GM19238 (cell line): ENCODE measurements at regions not wholly inside any gene's neighbourhood (a gene's known extent, or its start where the extent isn't known, plus 50 kb on each side); places are given as distances from the start of the nearest gene placed in this dataset.

Source experiments
- DNase-seq: peaks from one replicate; pipeline ENCODE4 v3.0.0; 2011; ENCODE audit warnings: low spot score; ENCODE audit not compliant: insufficient read length

DNA sequence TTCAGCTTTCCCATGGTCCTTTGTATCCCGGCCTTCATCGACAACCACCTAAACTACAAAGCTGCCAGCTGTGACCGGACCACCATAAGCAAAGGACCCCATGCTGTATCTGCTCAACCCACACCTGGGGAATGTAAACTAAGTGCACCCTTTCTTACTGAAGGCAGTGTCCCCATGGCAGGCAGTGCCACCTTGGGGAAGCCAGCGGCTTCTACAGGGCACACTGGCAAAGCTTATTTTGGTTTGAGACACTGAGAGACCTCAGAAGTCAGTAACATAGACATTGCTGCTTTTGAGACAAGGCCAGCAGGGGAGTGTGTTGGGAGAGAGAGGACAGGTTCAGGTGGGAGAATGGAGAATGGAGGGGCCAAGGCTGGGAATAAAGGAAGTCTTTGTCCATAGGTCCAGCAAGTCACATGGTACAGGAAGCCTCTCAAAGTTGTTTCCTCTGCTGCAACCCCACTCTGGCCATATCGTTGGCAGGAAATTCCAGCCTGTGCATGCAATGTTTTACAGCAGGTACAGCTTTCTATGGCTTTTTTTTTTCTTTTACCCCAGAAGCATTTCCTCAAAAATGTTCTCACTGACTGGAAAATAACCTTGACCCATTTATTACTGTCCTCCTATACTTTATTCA lies 85.9 kb upstream of the NPVF start:
- no peak for DNase-seq

DNA sequence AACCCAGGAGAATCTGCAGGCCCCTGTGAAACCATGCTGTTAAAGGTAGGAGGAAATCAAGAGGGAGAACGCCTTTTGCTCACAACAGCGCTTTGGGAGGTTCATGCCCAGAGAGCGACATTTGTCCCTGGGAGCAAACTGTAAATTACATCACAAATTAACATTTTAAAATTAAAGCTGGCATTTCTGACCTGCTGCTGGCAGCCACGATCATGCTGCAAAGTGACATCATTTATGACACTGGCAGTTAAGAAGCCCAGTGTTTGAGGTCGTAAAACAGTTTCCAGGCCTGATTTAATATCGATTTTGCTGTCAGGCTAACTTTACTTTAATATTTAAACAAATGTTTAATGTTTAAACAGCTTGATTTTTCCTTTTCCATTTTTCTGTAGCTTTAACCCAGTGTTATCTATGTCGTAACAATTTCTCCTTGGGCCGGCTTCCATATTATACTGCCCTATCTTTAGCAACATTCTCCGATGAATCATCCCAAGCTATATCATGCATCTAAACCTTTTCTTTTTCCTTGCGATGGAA lies 86.5 kb upstream of the NPVF start:
- DNase-seq = no peak

DNA sequence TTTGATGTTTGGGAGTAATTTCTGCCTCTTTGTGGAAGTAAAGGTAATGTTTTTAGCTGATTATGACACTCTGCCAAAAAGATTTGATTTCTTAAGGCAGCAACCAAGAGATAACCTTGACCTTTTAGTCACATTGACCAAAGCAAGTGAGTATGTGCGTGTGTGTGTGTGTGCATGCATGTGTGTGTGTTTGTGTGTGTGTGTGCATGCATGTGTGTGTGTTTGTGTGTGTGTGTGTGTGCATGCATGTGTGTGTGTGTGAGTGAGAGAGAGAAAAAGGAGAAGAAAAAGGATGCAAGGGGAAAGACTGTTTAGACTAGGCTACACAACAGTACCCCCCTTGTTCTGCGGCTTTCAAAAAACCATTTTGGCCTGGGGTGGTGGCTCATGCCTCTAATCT lies 88.1 kb upstream of the NPVF start:
- no peak for DNase-seq

DNA sequence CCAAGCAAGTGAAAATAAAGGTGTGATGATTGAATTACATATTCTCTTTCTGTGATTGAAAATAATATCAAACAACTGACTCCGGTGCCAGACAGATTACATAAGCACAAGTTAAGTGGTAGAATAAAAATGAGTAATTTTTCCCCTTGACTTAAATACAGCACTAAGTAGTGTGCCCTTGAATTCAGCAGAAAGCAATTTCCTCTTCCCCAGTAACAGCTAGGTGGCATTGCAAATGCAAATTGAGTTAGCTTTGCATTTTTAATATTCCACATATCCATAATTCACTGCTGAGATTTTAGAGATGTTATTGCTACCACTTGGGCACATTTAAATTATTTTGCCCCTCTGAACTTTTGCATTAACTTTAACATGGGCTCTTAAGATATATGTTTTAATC lies 89.8 kb upstream of the NPVF start:
- no peak for DNase-seq

DNA sequence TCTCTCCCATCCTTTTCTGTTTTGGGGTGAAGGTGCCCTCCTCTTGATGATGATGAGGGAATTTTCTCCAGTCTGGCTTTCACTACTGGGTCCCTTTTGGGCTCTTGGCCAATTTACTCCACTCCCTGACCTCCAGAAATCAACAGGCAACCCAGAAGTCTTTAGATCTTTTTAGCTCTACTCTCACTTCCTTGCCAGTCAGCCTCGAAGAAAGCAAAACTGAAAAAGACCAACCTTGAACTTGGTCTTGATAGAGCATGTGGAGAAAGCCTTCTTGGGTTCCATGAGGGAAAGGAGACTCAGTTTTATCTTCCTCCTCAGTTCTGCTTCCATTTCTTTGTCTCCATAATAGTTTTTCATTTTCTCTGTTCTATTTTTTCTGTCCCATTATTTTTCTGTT lies 91.4 kb upstream of the NPVF start:
- DNase-seq = no peak

DNA sequence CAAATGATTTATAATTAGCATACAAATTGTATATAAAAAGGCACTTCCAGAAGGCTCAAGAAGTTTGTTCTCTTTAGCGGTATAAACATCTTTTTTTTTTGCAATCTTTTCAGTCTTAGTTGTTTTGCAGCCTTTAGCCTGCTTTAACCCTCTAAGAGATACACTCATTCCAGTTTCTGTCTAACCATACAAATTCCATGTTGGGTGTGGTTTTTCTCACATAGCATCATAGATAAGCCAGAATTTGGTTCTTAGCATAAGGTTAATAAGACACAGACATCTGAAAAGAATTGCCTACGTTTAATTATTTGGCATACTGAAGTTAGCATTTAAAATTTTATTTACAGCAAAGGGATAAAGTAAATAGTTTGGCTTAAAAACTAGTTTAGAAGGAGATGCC lies 92.5 kb upstream of the NPVF start:
- DNase-seq = no peak

DNA sequence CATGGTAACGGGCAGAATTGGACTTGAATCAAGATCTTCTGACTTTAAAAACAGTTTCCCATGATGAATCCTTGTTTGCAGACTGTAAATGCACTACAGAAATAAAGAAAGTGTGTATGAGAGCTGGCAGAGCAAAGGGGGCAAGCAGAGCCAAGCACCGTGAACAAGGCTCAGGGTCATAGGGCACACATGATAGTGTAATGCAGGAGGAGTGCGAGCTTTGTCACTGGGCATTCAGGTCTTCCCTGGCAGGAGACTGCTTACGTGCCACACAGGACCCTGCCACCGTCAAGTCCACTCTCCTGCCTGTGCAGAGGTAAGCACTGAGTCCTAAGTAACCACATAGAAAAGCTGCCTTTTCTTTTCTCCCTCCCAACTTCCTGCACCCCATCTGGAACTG lies 93.1 kb upstream of the NPVF start:
- DNase-seq = no peak

DNA sequence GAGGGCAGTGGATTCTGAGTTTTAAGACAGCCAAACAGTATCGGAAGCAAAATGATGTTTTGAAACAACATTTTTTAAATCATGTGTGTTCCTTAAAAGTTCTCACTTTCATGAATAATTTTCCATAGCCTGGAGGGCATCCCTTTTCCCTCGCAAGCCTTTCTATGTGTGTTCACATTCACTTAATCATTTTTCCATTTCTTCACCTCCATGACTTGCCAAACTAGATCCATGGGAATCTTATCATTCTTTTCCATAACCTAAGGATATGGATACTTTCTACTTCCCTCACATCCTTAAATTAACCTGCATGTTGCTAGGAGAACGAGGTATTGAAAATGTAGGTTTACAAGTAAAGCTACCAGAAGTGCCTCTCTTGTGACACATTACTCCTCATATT lies 94.2 kb upstream of the NPVF start:
- DNase-seq = no peak

DNA sequence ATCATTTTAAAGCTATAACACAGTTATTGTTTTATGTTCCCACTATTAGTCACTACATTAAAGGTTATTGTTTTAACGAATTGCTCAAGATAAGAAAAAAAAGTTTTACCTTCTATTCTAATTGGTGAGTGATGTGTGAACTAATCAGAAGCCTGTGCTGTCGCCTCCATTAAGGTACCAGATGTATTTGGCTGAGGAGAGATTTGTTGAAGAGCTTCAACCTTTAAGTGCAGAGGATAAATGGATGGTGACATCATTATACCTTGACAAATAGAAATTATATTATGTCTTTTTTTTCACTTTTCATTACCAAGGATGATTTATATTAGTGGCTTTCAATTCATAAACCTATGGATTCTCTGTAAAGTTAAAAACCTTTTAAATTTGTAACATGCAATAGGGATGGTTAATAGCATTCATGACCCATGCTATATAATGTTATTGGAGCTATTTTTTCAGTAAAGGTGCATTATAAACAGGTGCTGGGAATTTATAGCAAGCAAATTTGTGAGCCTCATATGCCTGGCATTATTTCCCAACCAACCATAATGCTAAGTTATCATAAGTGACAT lies 97.0 kb upstream of the NPVF start:
- no peak for DNase-seq

DNA sequence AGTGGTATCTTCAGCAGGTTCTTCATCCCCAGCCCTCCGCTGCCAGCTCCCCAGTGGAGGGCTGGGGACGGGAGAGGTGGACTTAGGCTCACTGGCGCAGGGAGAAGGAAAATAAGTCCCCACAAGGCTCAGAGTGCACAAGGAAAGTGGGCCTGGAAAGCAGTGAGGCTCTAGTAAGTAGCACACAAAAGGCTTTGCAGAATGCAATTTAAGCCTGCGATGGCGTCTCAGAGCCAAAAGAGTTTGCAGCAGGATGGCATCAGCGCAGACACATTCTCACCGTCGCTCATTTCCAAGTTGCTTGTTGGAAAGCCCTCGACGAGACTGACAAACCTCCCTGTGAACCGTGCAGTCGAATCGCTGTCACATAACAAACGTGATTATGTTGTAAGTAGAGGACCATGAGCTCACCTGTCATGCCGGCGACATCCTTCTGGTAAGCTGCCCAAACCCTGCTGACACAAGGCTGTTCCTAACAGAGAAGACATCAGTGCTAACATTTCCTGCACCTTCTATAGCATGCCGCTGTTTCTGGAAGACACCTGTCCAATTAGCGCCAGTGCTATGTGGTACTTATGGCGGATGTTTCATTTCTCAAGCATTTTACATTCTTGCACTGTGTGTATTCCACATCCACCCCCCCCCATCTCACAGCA lies 98.3 kb upstream of the NPVF start:
- no peak for DNase-seq

DNA sequence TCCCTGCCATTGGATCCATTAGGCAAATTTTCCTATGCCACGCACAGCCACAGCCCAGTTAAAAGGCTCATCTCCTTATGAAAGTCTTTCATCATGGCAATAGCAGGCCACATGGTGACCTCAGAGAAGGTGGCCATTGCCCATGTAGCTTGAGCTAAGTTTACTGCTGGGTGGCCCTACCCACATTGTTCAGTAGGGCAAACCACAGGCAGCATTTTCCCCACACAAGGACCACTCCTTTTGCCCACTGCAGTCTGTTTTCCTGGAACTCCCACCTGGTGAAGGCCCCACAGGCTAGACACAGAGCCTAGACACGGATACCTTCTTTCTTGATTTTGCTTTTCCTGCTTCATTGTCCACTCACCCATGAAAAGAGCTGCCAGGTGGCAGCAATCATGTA lies 101.5 kb upstream of the NPVF start:
- no peak for DNase-seq

DNA sequence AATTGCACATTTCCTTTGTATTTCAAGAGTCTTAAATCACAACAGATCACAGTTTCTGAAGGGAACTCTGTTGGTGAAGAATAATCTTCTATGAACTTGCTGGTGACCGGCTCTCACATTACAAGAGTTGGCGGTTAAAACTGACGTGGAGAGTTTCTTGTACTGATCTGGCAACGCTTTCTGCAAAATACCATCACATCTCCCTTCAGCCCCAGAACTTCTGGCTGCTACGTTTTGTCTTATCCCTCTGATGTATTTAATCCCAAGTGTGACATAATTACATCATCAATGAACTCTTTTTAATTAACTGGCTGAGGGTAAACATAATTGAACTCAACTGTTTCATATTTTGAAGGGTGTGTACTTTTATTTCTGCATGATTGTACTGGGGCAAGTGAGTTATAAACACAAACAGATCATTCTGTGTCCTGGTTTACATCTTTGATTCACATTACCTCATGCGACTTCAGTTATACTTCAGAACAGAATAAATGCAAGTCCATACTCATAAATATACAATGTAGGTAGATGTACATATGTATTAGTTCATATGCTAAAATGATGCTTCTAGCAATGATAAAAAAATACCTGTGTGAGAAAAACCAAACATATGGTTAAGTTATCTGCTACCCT lies 105.1 kb upstream of the NPVF start:
- DNase-seq = no peak

DNA sequence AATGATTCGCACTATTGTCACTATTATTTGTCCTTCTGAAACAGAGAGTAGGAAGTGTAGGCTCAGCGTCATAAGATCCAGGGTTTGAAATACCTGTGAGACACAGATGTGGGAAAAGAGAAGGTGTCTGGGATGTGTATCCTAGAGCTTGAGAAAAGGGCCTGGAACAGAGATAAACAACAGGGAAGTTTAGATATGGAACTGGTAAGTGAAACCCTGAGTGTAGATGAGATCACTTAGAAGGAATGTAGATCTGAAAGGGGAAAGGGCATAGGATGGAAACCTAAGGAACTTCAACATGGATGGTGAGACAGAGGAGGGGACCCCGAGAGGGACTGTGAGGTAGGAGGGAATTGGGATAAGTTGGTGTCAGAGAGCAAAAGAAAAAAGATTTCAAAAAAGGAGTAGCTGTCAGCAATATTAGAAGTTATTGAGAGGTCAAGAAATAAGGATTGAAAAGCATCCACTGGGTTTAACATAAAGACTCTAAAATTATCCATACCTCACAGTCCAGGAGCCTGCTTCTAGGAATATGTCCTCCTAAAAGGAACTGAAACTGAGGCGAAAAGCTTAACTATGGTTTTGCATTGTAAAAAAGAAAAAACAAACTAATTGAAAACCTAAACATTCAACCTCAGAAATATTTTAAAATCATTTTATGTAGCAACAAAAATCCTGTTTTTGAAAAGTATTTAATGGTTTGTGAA lies 119.2 kb upstream of the NPVF start:
- DNase-seq = no peak

DNA sequence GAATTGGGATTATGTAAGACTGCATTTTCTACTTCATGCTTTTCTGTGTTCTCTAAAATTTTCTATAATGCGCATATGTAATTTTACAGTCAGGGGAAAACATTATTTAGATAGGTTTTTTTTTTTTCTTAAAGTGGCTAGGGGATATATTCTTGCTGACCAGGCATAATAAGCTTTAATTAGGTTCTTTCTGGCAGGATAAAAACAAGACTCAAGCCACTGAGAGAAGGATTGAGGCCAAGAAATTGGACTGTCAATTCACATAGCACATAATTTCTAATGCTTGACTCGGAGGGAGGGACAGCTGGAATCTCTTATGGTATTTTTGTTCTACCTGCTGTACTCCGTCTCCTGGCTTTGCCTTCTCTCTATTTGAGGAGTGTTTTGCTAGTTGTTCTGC lies 119.8 kb upstream of the NPVF start:
- no peak for DNase-seq

DNA sequence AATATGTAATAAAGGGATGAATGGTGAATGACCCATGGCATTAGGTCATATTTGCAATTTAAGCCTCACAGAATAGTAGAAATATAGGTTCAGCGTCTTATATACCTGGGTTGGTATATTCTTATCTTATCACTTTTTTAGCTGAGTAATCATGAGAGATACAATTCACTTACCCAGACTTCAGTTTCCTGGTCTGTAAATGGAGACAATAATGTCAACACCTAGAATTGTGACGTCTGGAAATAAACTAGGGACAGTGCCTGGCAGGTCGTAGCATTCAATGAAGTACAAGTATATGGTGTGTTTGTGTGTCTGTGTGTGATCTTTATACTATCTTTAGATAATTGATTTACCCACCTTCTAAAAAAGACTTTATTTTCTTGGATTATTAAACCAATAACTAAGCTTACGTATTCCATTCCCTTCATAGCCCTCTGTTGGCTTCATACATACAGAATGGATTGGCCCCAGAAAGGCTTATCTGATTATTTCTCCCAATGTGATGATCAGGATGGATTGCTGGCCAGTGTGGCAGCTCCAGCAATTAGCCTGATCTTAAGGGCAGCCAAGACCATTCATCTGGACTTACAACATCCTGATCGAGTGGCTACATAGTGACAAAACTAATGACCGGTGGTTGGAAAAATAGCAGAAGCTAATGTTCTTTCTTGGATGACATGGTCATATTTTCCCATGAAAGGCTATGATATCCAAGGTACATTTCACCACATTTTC lies 121.2 kb upstream of the NPVF start:
- no peak for DNase-seq

DNA sequence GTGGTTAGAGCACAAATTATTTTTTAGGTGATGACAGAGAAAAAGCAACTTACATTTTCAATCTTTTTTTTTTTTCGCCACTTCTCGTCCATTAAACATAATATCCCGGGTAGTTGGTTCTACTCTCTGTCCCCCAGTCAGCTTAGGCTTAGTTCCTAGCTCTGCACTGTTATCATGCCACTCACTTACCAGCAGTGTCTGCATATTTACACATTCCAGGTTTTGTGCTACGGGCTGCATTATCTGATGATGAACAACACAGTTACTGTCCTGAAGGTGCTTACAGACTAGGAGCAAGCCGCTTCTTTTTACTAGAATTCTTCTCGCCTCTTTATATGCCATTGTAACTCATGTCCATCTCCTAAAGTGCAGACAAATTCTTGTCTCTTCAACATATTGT lies 121.8 kb upstream of the NPVF start:
- no peak for DNase-seq

DNA sequence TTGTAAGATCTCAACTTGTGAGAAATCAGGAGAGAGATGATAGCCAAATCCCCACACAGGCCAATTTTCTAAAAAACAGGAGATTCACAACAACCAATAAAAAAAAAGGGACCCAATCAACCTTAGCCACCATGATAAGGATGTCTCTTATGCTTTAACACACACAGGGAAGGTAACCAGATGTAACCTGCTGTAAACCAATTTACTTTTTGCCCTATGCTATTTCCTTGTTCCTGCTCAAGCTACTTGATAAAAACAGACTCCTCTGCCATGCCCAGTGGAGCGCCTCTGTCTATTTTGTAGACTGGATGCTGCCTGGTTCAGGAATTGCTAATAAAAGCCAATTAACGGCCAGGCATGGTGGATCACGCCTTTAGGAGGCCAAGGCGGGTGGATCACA lies 123.5 kb upstream of the NPVF start:
- no peak for DNase-seq

DNA sequence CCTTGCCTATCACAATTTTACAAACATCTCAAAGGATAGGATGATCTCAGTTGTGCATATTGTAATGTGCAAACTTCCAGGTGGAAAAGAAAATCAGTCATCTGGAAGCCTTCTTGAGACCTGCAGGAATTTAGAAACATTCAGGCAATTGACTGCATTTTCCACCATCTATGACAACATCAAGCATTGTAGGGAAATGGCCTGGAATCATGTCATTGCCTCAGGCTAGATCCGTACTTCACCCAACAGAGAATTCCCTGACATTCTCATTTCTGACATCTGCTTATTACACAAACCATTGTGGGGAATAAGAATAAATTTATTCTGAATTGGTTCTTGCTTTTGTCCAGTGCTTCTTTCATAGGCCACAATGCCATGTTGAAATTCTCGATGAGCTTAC lies 124.9 kb upstream of the NPVF start:
- DNase-seq = no peak

DNA sequence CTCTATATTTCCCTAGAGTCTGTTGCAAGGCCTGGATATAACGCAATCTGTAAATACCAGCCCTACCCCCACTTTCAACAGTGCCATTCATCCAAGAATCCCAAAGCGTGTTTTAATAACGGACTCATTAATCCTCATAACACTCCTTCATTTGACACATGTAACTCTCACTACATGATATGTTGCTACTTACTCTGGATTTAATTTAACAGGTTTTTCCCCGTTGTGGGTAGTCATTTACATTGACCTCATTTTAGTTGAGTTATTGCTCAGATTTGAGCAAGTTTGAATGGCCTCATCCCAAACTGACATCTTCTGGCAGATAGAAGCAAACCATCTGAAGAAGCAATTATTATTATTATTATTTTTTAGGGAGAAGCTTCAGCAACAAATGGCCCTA lies 125.4 kb upstream of the NPVF start:
- DNase-seq = no peak

DNA sequence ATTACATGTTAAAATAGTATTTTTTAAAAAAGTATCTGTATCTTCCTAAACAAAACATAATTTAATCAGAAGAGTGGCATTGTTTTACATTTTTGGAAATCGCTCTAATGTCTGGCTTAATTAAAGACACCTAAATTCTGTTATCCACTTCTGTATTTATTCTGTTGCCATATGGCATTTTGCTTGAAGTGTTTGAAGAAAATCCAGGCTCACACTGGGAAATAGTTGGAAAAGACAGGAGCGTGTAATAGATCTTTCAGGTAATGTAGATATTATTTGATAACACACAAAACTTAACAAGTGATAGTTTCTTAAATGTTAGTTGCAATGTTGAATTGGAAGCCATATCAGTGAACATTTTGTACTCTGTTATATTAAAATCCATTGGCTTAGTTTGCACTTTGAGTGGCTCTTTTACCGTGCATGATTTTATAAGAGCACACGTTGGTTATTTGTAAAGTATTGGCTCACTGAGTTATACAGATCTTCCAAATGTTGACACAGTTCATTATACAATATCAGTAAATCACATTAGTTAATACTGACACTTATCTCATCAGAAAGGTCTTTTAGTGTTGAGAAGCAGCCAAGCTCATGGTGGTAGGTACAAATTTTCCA lies 128.4 kb upstream of the NPVF start:
- no peak for DNase-seq

DNA sequence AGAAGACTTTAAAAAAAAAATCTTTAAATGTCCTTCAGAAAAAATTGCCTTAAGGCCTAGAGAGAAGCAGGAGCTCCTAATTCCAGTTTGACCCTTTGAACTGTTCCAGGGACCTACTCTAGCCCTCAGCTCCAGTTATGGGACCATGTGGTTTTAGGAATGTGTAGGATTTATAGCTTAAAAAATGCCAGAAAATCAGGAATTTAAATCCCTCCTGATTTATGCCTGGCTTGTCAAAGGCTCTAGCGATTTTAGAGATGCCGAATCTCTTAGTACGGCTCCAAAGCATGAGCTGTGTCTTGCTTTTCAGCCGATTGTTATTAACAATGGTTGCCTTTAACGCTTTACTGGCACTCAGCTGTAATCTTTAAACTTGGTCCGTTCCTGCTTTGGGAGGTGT lies 130.6 kb upstream of the NPVF start:
- DNase-seq = no peak
